Right kidney (tissue), 1 donor: ENCODE measurements at regions not wholly inside any gene's neighbourhood (a gene's known extent, or its start where the extent isn't known, plus 50 kb on each side); places are given as distances from the start of the nearest gene placed in this dataset.
"Not testable (repeated sequence)": the region's sequence is repeated elsewhere in the genome, so short reads cannot be mapped to it uniquely, and the experiment has no call there.

Experiments
- DNase-seq: peaks from one replicate; pipeline ENCODE4 v3.0.0-alpha.2; 2016

DNA sequence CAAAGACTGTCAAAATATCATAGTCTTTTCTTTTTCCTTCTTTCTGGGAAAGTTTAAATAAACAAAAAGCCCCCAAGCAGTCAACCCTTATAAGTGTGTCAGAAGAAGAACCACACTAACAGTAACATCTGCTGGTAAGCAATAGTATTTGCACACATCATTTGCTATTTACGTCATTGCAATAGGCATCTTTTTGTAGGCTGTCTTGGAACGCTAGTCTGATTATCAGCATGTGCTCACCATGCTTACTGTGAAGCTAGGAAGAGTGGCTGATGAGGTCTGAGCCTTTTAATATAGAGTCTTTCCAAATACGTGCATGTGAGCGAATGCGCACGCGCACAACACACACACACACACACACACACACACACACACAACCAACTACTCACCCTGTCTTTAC is 599.0 kb upstream of the TPK1 start:
- no peak for DNase-seq

DNA sequence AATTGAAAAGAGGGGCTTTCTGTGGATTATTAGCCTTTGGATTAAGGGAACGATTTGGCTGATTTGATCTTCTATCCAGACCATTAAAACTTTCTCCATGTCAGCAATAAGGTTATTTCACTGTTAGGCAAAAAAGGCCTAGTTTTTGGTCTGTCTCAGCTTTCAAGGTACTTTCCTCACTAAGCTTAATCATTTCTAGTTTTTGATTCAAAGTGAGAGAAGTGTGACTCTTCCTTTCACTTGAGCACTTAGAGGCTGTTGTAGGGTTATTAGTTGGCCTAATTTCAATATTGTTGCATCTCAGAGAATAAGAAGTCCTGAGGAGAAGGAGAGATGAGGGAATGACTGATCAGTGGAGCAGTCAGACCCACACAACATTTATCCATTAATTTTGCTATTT is 596.0 kb upstream of the TPK1 start:
- no peak for DNase-seq

DNA sequence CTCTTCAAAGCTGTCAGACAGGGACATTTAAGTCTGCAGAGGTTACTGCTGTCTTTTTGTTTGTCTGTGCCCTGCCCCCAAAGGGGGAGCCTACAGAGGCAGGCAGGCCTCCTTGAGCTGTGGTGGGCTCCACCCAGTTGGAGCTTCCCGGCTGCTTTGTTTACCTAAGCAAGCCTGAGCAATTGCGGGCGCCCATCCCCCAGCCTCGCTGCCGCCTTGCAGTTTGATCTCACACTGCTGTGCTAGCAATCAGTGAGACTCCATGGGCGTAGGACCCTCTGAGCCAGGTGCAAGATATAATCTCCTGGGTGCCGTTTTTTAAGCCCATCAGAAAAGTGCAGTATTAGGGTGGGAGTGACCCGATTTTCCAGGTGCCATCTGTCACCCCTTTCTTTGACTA is 582.6 kb upstream of the TPK1 start:
- DNase-seq, result not testable (repeated sequence)

- no peak for DNase-seq
These were observed 575.2 kb upstream of the TPK1 start for GRCh38 chr7:145411066-145411465.

DNA sequence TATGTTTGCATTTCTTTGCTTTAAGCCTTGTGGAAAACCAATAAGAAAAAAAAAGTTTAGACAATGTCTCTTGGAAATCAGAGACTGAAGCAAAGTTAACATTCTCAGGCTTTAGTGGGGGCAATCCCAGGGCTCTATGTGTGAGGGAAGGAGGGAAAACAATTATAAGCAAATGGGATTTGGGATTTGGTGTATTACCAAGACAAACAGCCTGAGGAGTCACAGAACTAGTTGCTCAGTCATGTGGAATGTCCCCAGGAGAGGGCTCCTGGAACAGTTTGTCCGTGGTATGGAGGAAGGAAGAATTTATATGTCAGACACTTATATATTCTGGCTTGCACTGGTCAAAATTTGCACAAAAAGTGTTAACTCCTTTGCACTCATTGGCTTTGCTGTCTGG is 562.9 kb upstream of the TPK1 start:
- DNase-seq, result no peak

- DNase-seq, result no peak
These were observed 558.3 kb upstream of the TPK1 start for GRCh38 chr7:145394126-145394525.

DNA sequence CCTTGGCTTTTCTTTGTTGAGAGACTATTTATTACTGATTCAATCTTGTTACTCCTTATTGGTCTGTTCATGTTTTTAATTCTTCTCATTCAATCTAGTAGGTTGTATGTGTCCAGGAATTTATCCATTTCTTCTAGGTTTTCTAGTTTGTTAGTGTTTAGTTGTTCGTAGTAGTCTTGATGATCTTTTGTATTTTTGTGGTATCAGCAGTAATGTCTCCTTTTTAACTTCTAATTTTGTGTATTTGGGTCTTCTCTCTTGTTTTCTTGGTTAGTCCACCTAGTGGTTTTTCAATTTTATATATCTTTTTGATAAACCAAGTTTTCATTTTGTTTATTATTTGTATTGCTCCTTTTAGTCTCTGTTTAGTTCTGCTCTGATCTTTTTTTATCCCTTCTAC is 546.9 kb upstream of the TPK1 start:
- DNase-seq, result no peak

DNA sequence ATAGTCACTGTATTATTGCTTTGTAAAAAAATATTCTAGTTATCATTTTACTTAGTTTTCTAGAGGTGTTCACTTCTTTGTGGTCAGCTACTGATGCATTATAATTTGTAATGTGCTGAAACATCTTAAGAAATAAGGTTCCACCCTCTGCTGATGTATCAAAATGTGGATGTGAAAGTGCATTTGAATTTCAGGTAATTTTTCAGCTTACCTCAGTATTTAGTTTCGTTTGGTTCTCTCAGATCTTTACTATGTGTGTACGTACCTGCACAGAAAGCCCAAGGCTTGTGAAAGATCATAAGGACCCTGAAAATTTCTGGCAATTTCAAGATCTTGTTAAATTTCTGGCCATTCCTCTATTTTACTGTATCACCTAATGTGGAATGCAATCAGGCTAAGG is 542.3 kb upstream of the TPK1 start:
- no peak for DNase-seq

DNA sequence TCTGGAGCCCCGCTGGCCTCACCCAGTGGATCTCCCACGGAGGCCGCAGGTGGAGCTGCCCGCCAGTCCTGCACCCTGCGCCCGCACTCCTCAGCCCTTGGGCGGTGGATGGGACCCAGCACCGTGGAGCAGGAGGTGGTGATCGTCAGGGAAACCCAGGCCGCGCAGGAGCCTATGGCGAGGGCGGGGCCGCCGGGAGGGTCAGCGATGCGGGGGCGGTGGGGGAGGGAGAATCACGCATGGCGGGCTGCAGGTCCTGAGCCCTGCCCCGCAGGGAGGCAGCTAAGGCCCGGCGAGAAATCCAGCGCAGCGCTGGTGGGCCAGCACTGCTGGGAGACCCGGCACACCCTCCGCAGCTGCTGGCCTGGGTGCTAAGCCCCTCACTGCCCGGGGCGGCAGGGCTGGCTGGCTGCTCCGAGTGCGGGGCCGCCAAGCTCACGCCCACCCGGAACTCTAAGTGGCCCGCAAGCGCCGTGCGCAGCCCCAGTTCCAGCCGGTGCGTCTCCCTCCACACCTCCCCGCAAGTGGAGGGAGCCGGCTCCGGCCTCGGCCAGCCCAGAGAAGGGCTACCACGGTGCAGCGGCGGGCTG is 524.8 kb upstream of the TPK1 start:
- no peak for DNase-seq

- DNase-seq, result no peak
These were observed 514.5 kb upstream of the TPK1 start for GRCh38 chr7:145350334-145350733.

DNA sequence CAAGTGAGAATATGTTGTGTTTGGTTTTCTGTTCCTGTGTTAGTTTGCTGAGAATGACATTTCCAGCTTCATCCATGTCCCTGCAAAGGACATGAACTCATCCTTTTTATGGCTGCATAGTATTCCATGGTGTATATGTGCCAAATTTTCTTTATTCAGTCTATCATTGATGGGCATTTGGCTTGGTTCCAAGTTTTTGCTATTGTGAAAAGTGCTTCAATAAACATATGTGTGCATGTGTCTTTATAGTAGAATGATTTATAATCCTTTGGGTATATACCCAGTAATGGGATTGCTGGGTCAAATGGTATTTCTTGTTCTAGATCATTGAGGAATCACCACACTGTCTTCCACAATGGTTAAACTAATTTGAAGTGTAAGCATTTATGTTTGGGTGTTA is 513.6 kb upstream of the TPK1 start:
- DNase-seq, result not testable (repeated sequence)

- DNase-seq, result no peak
These were observed 511.4 kb upstream of the TPK1 start for GRCh38 chr7:145347271-145347670.

DNA sequence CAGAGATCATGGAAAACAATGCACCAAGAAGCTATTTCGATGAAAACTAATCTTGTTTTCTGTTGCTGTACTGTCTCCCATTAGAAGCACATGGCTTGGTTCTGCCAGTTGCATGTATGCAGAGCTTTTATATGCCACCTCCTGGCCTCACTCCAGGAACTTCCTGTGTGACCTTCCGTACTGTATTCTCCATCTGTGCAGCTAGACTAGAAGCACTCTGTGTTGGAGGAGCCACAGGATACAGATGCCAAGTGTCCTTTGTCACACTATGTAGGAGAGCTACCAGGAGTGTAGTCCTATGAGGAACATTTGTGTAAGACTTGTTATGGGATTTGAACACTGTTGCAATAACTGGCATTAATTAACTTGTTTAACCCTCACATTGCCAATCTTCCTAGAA is 503.5 kb upstream of the TPK1 start:
- DNase-seq, result no peak

- DNase-seq, result no peak
These were observed 495.7 kb upstream of the TPK1 start for GRCh38 chr7:145331522-145331921.

GRCh38 chr7:145331076-145331475 is 495.2 kb upstream of the TPK1 start:
- DNase-seq, result no peak

DNA sequence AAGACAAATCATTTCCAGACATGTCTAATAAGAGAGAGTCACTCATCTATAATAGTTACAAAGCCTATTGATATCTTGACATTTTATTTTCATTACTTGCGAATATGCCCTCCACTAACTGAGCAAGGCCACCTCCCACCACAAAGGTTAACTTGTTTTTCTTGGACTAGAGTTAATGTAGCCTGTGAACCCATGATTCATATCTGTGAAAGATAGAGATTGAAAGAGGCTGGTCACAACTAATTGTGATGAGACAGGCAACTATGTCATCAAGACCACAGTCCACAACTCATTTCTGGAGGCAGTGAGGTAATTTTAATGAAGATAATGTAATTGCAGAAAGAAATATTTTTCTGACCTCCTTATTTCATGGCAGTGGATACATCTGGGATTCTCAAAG is 491.8 kb upstream of the TPK1 start:
- DNase-seq, result no peak

DNA sequence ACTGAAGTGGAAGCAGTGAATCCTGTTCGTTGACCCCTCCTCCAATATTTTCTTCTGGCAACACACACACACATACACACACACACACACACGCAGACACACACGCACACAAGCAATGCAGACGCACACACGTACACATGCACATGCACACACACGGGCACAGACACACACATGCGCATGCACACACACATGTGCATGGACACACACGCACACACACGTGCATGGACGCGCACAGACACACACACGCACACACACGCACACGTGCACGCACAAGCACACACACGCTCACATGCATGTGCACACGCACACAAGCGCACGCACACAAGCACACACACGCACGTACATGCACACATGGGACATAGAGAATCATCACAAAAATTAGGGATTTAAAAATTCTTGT is 488.2 kb upstream of the TPK1 start:
- no peak for DNase-seq

DNA sequence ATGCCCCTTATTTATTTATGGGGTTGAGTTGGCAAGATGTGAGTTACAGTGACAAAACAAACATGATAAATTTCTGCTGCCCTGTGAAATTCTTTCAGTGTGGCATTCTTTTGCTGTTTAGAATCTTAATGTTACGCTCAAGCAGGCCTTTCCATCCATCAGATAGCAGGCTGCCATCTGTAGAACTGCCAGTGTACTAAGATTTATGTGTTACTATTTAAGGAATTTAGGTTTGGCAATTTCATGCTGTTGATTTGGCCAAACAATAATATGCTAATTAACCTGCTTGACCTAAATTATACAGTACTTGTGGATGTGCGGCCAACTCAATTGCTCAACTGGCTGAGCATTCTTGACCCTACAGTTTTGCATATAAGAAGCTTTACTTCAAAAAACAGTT is 477.7 kb upstream of the TPK1 start:
- DNase-seq, result no peak

DNA sequence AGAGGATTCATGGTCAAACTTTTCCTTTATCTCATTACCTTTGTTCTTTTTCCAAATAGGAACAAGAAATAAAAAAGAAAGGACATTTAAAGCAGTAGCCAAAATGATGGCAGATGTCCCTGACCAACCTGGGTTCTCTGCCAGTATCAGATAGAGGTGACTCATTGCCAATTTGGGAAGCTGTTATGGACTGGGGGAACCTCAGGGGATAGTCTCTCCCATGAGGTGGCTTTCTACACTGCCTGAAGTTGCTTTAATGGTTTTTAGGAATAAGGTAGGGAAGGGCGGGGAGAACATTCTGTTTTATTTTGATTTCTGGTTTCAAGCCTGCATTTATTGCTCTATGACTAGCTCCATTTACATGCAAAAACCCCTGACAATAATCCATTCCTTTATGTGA is 457.9 kb upstream of the TPK1 start:
- no peak for DNase-seq

DNA sequence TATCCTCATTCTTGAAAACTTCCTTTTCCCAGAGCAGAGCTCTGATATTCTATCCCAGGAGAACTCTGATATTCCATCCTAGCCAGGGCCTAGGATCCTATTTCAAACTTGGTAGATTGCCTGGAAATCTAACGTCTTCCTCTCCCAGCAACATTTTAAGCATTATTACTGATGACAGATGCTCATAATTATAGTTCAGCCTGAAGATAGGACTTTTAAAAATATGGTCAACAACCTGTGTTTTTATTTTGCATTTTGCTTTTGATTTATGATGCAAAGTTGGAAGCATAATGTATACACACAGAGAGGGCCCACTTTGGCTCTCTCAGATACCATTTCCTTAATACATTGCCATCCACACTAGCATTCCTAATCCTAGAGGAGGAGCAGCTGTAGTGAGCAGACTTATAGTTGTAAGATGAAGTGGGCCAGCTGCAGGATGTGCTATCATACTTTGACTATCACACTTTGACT is 457.4 kb upstream of the TPK1 start:
- no peak for DNase-seq

DNA sequence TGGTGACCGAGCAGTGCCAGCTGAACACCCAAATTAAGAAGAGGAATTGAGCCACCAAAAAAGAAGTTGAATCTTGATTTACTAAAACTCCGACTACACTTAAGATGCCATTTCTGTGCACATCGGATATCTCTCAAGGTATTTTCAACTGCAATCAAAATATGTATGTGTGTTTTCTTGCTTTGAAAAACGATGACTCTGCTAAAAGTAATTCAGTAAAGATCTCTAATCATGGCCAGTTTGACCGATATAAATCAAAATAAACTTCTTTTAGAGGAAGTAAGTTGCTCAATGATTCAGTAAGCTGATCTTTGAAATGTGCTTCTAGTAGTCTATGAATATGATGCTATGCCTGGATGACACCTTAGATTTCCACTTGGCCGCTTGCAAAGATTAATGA is 453.5 kb upstream of the TPK1 start:
- DNase-seq, result no peak

- DNase-seq, result no peak
These were observed 440.3 kb upstream of the TPK1 start for GRCh38 chr7:145276118-145276517.

DNA sequence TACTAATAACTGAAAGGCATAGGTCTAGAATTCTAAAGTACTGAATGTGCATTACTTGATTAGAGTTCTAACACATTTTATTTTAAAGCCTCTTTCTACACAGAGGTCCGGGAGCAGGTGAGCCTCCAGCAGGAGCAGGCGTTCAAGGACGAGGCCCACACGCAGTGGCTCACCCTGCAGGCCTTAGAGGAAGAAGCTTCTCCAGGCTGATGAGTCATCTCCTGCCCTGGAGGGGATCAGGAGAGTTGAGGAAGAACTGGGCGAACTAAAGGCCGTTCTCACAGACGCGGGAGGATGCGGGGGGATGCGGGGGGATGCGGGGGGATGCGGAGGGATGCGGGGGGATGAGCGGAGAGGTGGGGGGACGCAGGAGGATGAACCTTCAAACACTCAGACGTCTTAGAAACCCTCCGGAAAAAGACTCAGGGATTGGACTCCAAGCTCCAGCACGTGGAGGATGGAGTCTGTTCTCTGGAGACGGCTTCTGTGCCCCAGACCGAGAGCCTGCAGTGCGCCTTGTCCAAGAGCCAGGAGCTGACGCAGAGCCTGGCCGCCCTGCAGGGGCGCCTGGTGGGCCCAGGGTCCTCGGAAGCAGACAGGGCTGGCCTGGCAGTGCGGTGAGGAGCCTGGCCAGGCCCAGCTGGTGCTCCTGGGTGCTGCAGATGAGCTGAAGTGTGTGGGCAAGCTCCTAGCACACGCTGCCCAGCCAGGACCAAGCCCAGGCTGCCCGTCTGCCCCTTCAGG is 433.7 kb upstream of the TPK1 start:
- no peak for DNase-seq

DNA sequence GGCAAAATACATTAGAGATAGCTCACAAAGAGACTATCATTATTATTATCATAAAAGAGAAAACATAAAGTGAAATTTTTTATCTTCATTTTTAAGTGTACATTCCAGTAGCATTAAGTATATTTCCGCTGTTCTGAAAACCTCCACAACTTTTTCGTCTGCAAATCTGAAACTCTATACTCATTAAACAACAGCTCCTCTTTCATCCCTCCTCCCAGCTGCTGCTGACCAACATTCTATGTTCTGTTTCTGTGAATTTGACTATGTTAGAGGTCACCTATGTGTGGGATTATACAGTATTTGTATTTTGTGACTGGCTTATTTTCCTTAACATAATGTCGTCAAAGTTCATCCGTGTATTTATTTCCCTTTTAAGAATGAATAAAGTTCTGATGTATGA is 429.3 kb upstream of the TPK1 start:
- no peak for DNase-seq

DNA sequence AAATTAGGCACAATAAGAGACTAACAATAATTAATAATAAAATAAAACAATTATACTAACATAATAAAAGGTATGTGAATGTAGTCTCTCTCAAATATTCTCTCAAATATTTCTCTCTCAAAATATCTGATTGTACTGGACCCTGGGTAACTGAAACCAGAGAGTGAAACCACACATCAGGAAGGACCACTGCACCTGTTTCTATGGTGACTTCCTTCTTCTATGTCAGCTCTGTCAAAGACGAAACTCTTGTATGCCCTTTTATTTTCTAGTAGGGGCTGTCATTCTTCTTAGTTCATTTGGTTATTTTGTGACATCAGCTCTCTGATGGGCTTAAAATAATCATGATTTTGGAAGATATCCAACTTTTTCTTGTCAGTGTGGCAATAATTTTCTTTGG is 428.0 kb upstream of the TPK1 start:
- no peak for DNase-seq
